ENCODE measurements at regions not wholly inside any gene's neighbourhood (a gene's known extent, or its start where the extent isn't known, plus 50 kb on each side); places are given as distances from the start of the nearest gene placed in this dataset.

GRCh38 chr6:169970306-169970988 lies 219.0 kb downstream of the ERMARD start:
- 90 to 97% methylated on average over 13 to 19 of the region's 19 CpGs for WGBS, 2 donors
- H3K27me3 ChIP-seq: no peaks in the 10 kb centered on the region
- no peak for ATAC-seq
- no peaks in the 10 kb centered on the region for H3K36me3 ChIP-seq (replicated peaks in 1 of 2; ENCODE audit: insufficient read depth in 1 of 2, low read depth in 2 of 2)
- H3K9me3 ChIP-seq: no peaks in the 10 kb centered on the region
- DNase-seq: peak in 2 of 4 donors; percentile 1 to 9
- peaks cover 6% of the 10 kb centered on the region for H3K4me1 ChIP-seq
- H3K27ac ChIP-seq: no peak overlapping the region
- H3K4me3 ChIP-seq: no peak overlapping the region
- intact Hi-C loops (cut with DNase I): no loop called here
- no peak for TF ChIP-seq CTCF (IDR thresholded peaks at IDR 0.05)
- TF ChIP-seq POLR2A (IDR thresholded peaks at IDR 0.05): no peak

GRCh38 chr6:169969372-169970099 lies 218.1 kb downstream of the ERMARD start:
- TF ChIP-seq CTCF (IDR thresholded peaks at IDR 0.05): no peak
- no peak for TF ChIP-seq POLR2A (IDR thresholded peaks at IDR 0.05)
- Histone ChIP-seq H3K4me1 (peaks cover 6% of the 10 kb centered on the region), H3K9me3 (no peaks in the 10 kb centered on the region), H3K27ac (peak overlapping the region in 3 of 4 donors; percentile 55 to 63 (median 59)), H3K27me3 (no peaks in the 10 kb centered on the region), H3K36me3 (replicated peaks in 1 of 2; ENCODE audit: insufficient read depth in 1 of 2, low read depth in 2 of 2) (no peaks in the 10 kb centered on the region), H3K4me3 (no peak overlapping the region)
- intact Hi-C loops (cut with DNase I): no loop called here
- DNase-seq (peak; percentile 38 to 57 (median 48)), ATAC-seq (peak; percentile 80)
- 74 to 79% methylated on average over 17 to 19 of the region's 19 CpGs for WGBS, 2 donors

- Histone ChIP-seq H3K27me3 (no peaks in the 10 kb centered on the region), H3K36me3 (replicated peaks in 1 of 2; ENCODE audit: insufficient read depth in 1 of 2, low read depth in 2 of 2) (no peaks in the 10 kb centered on the region), H3K9me3 (no peaks in the 10 kb centered on the region), H3K27ac (peak overlapping the region in 3 of 4 donors; percentile 19 to 63 (median 59)), H3K4me3 (no peak overlapping the region), H3K4me1 (peaks cover 6% of the 10 kb centered on the region)
- TF ChIP-seq POLR2A (IDR thresholded peaks at IDR 0.05) (no peak), CTCF (IDR thresholded peaks at IDR 0.05) (peak in 1 of 7 experiments; percentile 24)
- WGBS, 2 donors: 55 to 63% methylated on average over 15 of the region's 15 CpGs
- ATAC-seq (peak; percentile 45), DNase-seq (peak in 1 of 4 donors; percentile 7)
- intact Hi-C loops (cut with DNase I): no loop called here
Measured at GRCh38 chr6:169968541-169969270, 217.3 kb downstream of the ERMARD start.

GRCh38 chr6:169967687-169968086 lies 216.3 kb downstream of the ERMARD start:
- DNase-seq (no peak), ATAC-seq (no peak)
- peaks cover 6% of the 10 kb centered on the region for H3K4me1 ChIP-seq
- no peaks in the 10 kb centered on the region for H3K36me3 ChIP-seq (replicated peaks in 1 of 2; ENCODE audit: insufficient read depth in 1 of 2, low read depth in 2 of 2)
- TF ChIP-seq CTCF (IDR thresholded peaks at IDR 0.05): no peak
- no peak for TF ChIP-seq POLR2A (IDR thresholded peaks at IDR 0.05)
- H3K27ac ChIP-seq: no peak overlapping the region
- WGBS, 2 donors: 66 to 80% methylated on average over 8 of the region's 8 CpGs
- intact Hi-C loops (cut with DNase I): no loop called here
- H3K9me3 ChIP-seq: no peaks in the 10 kb centered on the region
- H3K27me3 ChIP-seq: no peaks in the 10 kb centered on the region
- H3K4me3 ChIP-seq: no peak overlapping the region

All from body of pancreas (tissue), 4 donors.